Astrocyte (in vitro differentiated cells and primary cell): ENCODE measurements at regions not wholly inside any gene's neighbourhood (a gene's known extent, or its start where the extent isn't known, plus 50 kb on each side); places are given as distances from the start of the nearest gene placed in this dataset.

Experiments
- DNase-seq: peaks from one replicate; pipeline ENCODE4 v3.0.0-alpha.2; 2010; ENCODE audit warnings: low read depth
- FAIRE-seq: peaks from 2 replicates; lab custom pipeline; 2011; peaks lifted over from hg19 to GRCh38; lab: Jason Lieb, UNC
- H2AFZ ChIP-seq: 2 replicates; pipeline ENCODE4 v1.6.0; 2012; ENCODE audit warnings: low read depth, low read length, inconsistent platforms
- H3K27ac ChIP-seq: 2 replicates; pipeline ENCODE4 v1.5.1; 2011; ENCODE audit warnings: low read depth, low read length, inconsistent platforms
- H3K27me3 ChIP-seq: 2 replicates; pipeline ENCODE4 v1.6.0; 2011; ENCODE audit warnings: low read length, inconsistent platforms; ENCODE audit not compliant: insufficient read depth
- H3K36me3 ChIP-seq: 2 replicates; pipeline ENCODE4 v1.5.1; 2011; ENCODE audit warnings: low read length, inconsistent platforms; ENCODE audit not compliant: insufficient read depth
- H3K4me1 ChIP-seq: 2 replicates; pipeline ENCODE4 v1.5.1; 2011; ENCODE audit warnings: low read length, inconsistent platforms; ENCODE audit not compliant: insufficient read depth
- H3K4me2 ChIP-seq: 2 replicates; pipeline ENCODE4 v1.6.0; 2012; ENCODE audit warnings: low read length, inconsistent platforms
- H3K4me3 ChIP-seq: 2 replicates; pipeline ENCODE4 v1.5.1; 2011; ENCODE audit warnings: low read depth, mild to moderate bottlenecking, low read length, inconsistent platforms; ENCODE audit not compliant: insufficient read depth
- H3K79me2 ChIP-seq: 2 replicates; pipeline ENCODE4 v1.6.0; 2012; ENCODE audit warnings: mild to moderate bottlenecking, low read length, inconsistent platforms; ENCODE audit not compliant: insufficient read depth
- H3K9ac ChIP-seq: 2 replicates; pipeline ENCODE4 v1.6.0; 2012; ENCODE audit warnings: mild to moderate bottlenecking, low read length, inconsistent platforms
- H3K9me3 ChIP-seq: 2 replicates; pipeline ENCODE4 v1.5.1; 2012; ENCODE audit warnings: low read depth, mild to moderate bottlenecking, low read length, inconsistent platforms; ENCODE audit not compliant: insufficient read depth
- H4K20me1 ChIP-seq: 2 replicates; pipeline ENCODE4 v1.6.0; 2012; ENCODE audit warnings: low read length, inconsistent platforms; ENCODE audit not compliant: insufficient read depth
- H3K27ac Mint-ChIP-seq: one replicate; pipeline ENCODE4 v1.8.0; 2021; ENCODE audit warnings: mild to moderate bottlenecking, mixed read lengths; ENCODE audit not compliant: unreplicated experiment
- H3K27me3 Mint-ChIP-seq: one replicate; pipeline ENCODE4 v1.8.0; 2021; ENCODE audit warnings: low read depth, mixed read lengths; ENCODE audit not compliant: unreplicated experiment
- H3K36me3 Mint-ChIP-seq: one replicate; pipeline ENCODE4 v1.8.0; 2021; ENCODE audit warnings: low read depth, mixed read lengths; ENCODE audit not compliant: unreplicated experiment
- H3K4me1 Mint-ChIP-seq: one replicate; pipeline ENCODE4 v1.8.0; 2021; ENCODE audit warnings: low read depth, mixed read lengths; ENCODE audit not compliant: unreplicated experiment
- H3K4me3 Mint-ChIP-seq: one replicate; pipeline ENCODE4 v1.8.0; 2021; ENCODE audit warnings: mild to moderate bottlenecking, moderate library complexity, mixed read lengths; ENCODE audit not compliant: unreplicated experiment
- H3K9me3 Mint-ChIP-seq: one replicate; pipeline ENCODE4 v1.8.0; 2021; ENCODE audit warnings: mild to moderate bottlenecking, mixed read lengths; ENCODE audit not compliant: unreplicated experiment
- EZH2 ChIP-seq: IDR thresholded peaks from 2 replicates; pipeline ENCODE4 v1.6.1; 2012; ENCODE audit warnings: mild to moderate bottlenecking, low read length, inconsistent platforms; ENCODE audit not compliant: insufficient read depth
- TF ChIP-seq, protein P1 (sequence below): IDR thresholded peaks from 2 replicates; pipeline ENCODE4 v1.5.1; 2011; ENCODE audit warnings: low read depth, mild to moderate bottlenecking, inconsistent platforms, low read length, moderate library complexity; ENCODE audit not compliant: insufficient read depth

DNA sequence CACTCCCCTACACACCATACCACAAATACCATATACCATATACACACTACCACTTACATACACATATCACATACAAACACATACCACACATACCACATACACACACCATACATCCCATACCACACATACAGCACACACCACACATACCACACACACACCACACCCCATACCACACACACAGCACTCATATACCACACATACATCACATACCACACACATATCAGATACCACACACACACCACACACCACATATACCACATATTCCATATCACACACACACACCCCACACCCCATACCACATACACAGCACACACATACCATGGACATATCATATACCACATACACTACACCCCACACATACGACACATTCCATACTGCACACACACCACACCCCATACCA lies 276.6 kb downstream of the GADD45G start:
- no peak for TF ChIP-seq EZH2
- TF ChIP-seq, protein P1, sequence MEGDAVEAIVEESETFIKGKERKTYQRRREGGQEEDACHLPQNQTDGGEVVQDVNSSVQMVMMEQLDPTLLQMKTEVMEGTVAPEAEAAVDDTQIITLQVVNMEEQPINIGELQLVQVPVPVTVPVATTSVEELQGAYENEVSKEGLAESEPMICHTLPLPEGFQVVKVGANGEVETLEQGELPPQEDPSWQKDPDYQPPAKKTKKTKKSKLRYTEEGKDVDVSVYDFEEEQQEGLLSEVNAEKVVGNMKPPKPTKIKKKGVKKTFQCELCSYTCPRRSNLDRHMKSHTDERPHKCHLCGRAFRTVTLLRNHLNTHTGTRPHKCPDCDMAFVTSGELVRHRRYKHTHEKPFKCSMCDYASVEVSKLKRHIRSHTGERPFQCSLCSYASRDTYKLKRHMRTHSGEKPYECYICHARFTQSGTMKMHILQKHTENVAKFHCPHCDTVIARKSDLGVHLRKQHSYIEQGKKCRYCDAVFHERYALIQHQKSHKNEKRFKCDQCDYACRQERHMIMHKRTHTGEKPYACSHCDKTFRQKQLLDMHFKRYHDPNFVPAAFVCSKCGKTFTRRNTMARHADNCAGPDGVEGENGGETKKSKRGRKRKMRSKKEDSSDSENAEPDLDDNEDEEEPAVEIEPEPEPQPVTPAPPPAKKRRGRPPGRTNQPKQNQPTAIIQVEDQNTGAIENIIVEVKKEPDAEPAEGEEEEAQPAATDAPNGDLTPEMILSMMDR: no peak
- H3K4me3 Mint-ChIP-seq: no peak overlapping the region
- Histone ChIP-seq H2AFZ (no peak overlapping the region), H3K27me3 (no peaks in the 10 kb centered on the region), H3K9me3 (no peaks in the 10 kb centered on the region), H4K20me1 (no peaks in the 10 kb centered on the region), H3K79me2 (no peaks in the 10 kb centered on the region), H3K4me1 (peaks cover 17% of the 10 kb centered on the region), H3K27ac (no peak overlapping the region), H3K9ac (no peak overlapping the region), H3K4me2 (no peak overlapping the region), H3K4me3 (no peak overlapping the region), H3K36me3 (no peaks in the 10 kb centered on the region)
- no peak for FAIRE-seq
- H3K4me1 Mint-ChIP-seq: peaks cover 16% of the 10 kb centered on the region
- H3K27ac Mint-ChIP-seq: no peak overlapping the region
- DNase-seq: no peak
- no peaks in the 10 kb centered on the region for H3K36me3 Mint-ChIP-seq
- H3K27me3 Mint-ChIP-seq: peaks cover 24% of the 10 kb centered on the region
- no peaks in the 10 kb centered on the region for H3K9me3 Mint-ChIP-seq

DNA sequence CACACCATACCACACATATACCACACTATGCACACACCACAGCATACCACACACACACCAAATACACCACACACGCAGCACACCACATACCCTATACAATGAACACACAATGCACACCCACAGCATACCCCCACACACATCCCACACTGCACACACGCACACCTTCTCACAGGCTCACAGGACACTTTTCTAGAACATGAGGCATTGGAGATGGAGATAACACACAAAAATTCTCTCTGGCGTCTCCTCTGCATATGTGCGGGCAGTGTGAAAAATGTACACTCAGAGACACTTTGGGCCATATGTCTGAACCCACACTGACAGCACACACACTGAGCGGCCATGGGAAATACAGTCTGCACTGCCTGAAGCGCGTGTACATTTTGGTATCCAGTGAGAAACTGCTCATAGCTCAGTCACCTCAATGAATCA lies 278.1 kb downstream of the GADD45G start:
- TF ChIP-seq EZH2: no peak
- TF ChIP-seq, protein P1: no peak
- peaks cover 28% of the 10 kb centered on the region for H3K4me1 Mint-ChIP-seq
- no peaks in the 10 kb centered on the region for H3K9me3 ChIP-seq
- H3K27me3 ChIP-seq: no peaks in the 10 kb centered on the region
- peaks cover 16% of the 10 kb centered on the region for H3K27me3 Mint-ChIP-seq
- no peak overlapping the region for H3K4me3 ChIP-seq
- H3K4me1 ChIP-seq: peaks cover 23% of the 10 kb centered on the region
- H3K79me2 ChIP-seq: no peaks in the 10 kb centered on the region
- H4K20me1 ChIP-seq: no peaks in the 10 kb centered on the region
- no peak overlapping the region for H3K27ac Mint-ChIP-seq
- no peak overlapping the region for H2AFZ ChIP-seq
- H3K4me3 Mint-ChIP-seq: no peak overlapping the region
- no peaks in the 10 kb centered on the region for H3K36me3 ChIP-seq
- H3K4me2 ChIP-seq: no peak overlapping the region
- H3K9me3 Mint-ChIP-seq: no peaks in the 10 kb centered on the region
- no peaks in the 10 kb centered on the region for H3K36me3 Mint-ChIP-seq
- H3K9ac ChIP-seq: no peak overlapping the region
- no peak for FAIRE-seq
- H3K27ac ChIP-seq: no peak overlapping the region
- no peak for DNase-seq

DNA sequence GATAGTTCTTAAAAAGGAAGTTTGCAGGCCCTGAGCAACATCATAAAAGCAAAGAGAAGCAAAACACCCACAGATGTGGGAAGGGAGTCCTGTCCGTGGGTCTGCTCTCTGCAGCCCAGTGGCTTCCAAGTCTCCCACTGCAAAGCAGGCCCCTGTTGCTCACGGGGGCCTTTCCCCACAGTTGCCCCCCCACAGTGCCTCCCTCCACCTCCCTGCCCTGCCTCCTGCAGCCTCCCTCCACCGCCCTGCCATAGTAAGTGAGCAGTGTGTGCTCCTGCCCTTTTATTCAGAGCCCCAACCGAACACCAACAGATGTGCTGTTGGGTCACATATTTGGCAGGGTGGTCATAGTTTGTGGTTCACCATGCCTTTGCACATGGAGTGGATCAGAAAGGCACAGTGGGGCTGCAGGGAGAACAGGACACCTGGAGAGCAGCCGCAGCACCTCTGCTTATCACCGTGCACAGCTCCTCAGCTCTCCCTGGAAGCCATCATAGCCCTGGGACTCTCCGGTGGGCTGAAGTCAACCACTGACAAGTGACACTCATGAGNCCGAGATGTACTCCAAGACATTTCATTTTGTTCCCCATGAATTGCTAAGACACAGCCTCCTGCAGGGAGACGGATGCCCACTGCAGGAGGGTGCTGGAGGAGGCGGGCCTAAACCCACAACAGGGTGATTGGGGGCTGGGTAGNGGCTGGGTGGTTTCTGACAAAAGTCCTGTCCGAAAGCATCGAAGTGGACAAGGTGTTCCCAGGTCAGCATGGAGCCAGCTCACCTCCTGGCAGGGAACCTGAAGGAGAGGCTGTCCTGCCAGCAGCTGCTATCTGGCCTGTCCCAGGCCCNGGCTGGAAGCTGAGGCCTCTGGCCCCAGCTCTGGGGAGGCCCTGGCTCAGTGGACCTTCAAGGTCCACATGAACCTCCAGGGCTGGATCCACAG lies 278.9 kb downstream of the GADD45G start:
- Histone ChIP-seq H3K4me2 (no peak overlapping the region), H4K20me1 (no peaks in the 10 kb centered on the region), H3K4me1 (peaks cover 23% of the 10 kb centered on the region), H3K27me3 (no peaks in the 10 kb centered on the region), H2AFZ (no peak overlapping the region), H3K36me3 (no peaks in the 10 kb centered on the region), H3K9ac (no peak overlapping the region), H3K4me3 (no peak overlapping the region), H3K79me2 (no peaks in the 10 kb centered on the region), H3K9me3 (no peaks in the 10 kb centered on the region), H3K27ac (no peak overlapping the region)
- no peak overlapping the region for H3K27ac Mint-ChIP-seq
- FAIRE-seq (no peak), DNase-seq (peak; percentile 26)
- peaks cover 8% of the 10 kb centered on the region for H3K27me3 Mint-ChIP-seq
- no peaks in the 10 kb centered on the region for H3K9me3 Mint-ChIP-seq
- no peaks in the 10 kb centered on the region for H3K36me3 Mint-ChIP-seq
- TF ChIP-seq, protein P1: no peak
- TF ChIP-seq EZH2: no peak
- H3K4me3 Mint-ChIP-seq: no peak overlapping the region
- peaks cover 23% of the 10 kb centered on the region for H3K4me1 Mint-ChIP-seq
